GM10248 (cell line): ENCODE measurements at regions not wholly inside any gene's neighbourhood (a gene's known extent, or its start where the extent isn't known, plus 50 kb on each side); places are given as distances from the start of the nearest gene placed in this dataset.

Source experiments
- CTCF ChIA-PET: fragments of 300-600 bp; sonication (Branson Sonifier 250); formaldehyde crosslinking; extraction: SDS; loops from one replicate; lab custom pipeline; 2021; ENCODE audit warnings: antibody characterized with exemption; lab: Yijun Ruan, JAX
- POLR2A ChIA-PET: fragments of 350-650 bp; sonication (Branson Sonifier 250); formaldehyde crosslinking; extraction: SDS; loops from one replicate; lab custom pipeline; 2020; ENCODE audit warnings: antibody characterized with exemption; lab: Yijun Ruan, JAX
- DNase-seq: peaks from one replicate; pipeline ENCODE4 v3.0.0; 2012; ENCODE audit errors: extremely low spot score
- TF ChIP-seq, protein P1 (sequence below): IDR thresholded peaks from 2 replicates; pipeline ENCODE4 v1.5.1; 2012; ENCODE audit warnings: mild to moderate bottlenecking, low read depth; ENCODE audit errors: extremely low read depth, missing control alignments, control extremely low read depth

DNA sequence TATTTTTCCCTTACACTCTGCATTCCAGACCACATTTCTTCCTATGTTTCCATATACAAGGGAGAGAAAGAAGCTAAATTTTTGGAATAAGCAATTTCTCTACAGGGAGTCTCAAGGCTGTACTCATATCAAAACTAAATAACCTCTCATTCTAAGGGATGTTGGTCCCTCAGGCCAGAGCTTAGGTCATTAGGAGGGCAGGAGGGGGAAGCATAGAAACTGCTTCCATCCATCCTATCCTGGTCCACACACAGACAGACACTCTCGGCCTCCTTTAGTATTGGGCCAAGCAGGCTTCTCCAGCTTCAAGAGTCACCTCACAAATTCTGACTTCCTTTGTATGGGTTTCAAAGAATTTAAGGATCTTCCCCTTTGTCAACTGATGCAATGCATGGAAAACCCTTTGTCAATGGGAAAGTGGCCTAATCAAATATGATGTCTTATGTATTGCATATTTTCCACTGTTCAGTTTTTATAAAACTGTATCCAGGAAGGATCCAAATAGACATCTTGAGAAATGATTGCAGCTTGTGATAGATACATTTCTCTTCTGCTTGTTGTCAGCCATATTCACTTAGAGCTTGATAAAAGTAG is 140.7 kb upstream of the RARB start:
- ChIA-PET CTCF (interaction anchor here (1.6 to 1.8 kb wide), 2 partner anchors 11 to 57 kb away, joined by 3 to 5 read pairs; no protein-coding TSS in a partner anchor), POLR2A (no interaction called here)
- no peak for DNase-seq
- TF ChIP-seq, protein P1, sequence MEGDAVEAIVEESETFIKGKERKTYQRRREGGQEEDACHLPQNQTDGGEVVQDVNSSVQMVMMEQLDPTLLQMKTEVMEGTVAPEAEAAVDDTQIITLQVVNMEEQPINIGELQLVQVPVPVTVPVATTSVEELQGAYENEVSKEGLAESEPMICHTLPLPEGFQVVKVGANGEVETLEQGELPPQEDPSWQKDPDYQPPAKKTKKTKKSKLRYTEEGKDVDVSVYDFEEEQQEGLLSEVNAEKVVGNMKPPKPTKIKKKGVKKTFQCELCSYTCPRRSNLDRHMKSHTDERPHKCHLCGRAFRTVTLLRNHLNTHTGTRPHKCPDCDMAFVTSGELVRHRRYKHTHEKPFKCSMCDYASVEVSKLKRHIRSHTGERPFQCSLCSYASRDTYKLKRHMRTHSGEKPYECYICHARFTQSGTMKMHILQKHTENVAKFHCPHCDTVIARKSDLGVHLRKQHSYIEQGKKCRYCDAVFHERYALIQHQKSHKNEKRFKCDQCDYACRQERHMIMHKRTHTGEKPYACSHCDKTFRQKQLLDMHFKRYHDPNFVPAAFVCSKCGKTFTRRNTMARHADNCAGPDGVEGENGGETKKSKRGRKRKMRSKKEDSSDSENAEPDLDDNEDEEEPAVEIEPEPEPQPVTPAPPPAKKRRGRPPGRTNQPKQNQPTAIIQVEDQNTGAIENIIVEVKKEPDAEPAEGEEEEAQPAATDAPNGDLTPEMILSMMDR: no peak

DNA sequence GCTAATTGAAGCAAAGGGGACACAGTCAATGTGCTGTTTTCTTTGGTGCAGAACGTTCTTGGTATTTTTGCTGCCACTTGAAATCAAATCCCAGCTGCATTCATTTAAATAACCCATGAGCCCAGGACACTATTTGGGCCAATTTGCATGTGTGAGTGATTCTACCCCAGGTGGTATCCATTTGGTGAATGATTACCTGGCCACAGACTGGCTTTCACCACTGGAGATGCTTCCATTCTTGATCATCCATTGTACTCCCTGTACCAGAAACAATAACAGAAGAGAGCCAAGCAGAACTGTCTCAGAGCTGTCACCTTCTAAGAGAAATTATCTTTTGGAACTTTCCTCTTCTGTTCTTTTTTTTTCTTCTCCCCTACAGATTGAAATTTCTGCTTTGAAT is 139.7 kb upstream of the RARB start:
- ChIA-PET CTCF (interaction anchor here (1.6 to 1.8 kb wide), 2 partner anchors 12 to 58 kb away, joined by 3 to 5 read pairs; no protein-coding TSS in a partner anchor), POLR2A (no interaction called here)
- no peak for DNase-seq
- TF ChIP-seq, protein P1: no peak

DNA sequence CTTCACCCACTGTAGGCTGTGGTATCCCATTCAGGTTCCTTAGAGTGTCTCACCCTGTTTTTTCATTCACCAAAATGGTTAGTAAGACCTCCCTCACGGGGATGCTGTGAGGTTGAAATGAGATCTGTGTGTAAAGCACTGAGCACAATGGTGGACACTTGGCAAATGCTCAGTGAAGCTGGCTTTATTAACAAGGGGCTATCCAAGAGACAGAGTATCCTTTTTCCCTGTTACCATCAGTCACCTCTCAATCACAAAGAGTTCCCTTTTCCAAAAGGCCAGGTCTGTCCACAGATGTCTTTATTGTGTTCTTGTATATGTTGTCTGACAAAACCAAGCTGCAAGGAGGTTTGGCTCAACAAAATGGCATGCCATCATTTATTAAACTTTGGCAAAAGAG is 138.9 kb upstream of the RARB start:
- ChIA-PET POLR2A (no interaction called here), CTCF (interaction anchor here (1.3 kb wide), 1 partner anchor 9 kb away, joined by 4 read pairs; no protein-coding TSS in a partner anchor)
- TF ChIP-seq, protein P1: no peak
- no peak for DNase-seq

DNA sequence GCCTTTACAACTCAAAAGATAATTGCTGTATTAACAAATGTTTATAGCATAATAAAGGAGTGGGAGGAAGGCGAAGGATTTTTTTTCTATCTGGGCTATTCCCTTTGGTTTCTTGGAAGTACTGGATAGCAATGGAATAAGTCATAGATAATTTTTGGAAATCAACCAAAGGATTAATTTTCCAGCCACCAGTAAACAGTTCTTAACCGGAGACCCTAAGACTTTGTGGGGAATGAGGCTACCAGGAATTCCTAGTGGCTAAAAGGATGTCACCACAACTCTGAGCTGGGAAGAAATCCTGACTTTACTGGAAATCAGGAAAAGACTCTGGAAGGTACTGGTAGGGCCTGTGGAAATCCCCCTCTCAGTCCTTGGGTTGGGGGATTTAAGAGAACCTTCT is 138.4 kb upstream of the RARB start:
- DNase-seq: no peak
- CTCF ChIA-PET: interaction anchor here (1.3 kb wide), 1 partner anchor 9 kb away, joined by 4 read pairs; no protein-coding TSS in a partner anchor
- TF ChIP-seq, protein P1: no peak
- POLR2A ChIA-PET: no interaction called here

DNA sequence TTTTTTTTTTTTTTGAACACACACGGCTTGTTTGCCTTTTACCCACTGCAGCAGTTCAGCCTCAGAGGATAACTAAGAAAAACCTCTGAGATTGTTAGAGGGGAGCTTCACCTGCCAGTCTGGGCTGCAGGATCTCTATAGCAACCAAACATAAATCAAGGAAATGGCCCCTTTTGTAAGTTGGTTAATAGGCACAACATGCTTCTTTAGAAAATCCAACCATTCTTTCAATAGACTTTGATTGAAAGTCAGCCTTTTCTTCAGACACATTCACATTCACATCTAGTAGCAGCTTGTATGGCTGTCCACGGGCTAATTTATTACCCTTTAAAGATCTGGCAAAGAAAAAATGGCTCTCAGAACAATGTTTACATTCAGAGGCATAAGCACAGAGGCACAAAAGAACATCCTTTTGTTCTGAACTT is 136.6 kb upstream of the RARB start:
- ChIA-PET CTCF (no interaction called here), POLR2A (no interaction called here)
- TF ChIP-seq, protein P1: no peak
- no peak for DNase-seq

DNA sequence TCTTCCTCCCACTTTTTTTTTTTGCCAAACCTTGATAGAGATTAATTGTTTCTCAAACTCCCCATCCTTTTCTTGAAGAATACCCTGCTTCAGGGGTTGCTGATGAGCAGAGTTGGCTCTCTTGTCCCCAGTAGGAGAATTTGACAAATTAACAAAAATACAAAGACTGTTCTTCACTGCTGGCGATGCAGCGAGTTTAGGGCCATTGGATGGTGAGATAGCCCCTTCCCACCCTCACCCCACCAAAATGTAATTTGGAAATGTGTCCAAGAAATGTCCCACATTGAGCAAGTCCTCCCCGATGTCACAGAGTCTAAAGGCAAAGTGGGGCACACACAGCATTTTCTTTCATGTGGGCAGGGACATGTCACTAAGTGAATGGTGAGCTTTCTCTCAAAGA is 136.0 kb upstream of the RARB start:
- ChIA-PET POLR2A (no interaction called here), CTCF (interaction anchor here (0.9 kb wide), 1 partner anchor 8 kb away, joined by 3 read pairs; no protein-coding TSS in a partner anchor)
- TF ChIP-seq, protein P1: no peak
- no peak for DNase-seq

DNA sequence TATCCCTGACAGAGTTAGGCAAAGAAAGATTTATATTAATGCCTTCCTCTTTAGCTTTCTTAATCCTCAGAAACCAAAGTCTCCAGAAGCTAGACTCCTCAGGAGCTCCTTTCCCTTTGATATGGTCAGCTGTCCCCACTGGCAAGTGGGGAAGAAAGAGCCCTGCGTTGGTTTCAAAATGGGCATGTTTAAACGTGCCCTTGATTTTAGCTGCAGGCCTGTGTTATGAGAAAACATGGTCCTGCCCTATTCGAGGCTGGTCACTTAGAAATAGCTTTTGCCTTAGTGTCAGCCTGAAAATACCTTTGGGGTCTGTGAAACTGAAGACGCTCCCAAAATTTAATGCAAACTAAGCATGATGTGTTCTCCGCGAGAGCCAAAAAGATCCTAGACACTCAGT is 135.5 kb upstream of the RARB start:
- TF ChIP-seq, protein P1: no peak
- POLR2A ChIA-PET: no interaction called here
- CTCF ChIA-PET: interaction anchor here (0.9 kb wide), 1 partner anchor 9 kb away, joined by 3 read pairs; no protein-coding TSS in a partner anchor

More for the DNA sequence above, 135.5 kb upstream of the RARB start:
- DNase-seq: no peak
